SK-N-SH treated with all-trans-retinoic acid at 6 μM for 48 hours (cell line): ENCODE measurements at regions not wholly inside any gene's neighbourhood (a gene's known extent, or its start where the extent isn't known, plus 50 kb on each side); places are given as distances from the start of the nearest gene placed in this dataset.
"Not testable (repeated sequence)": the region's sequence is repeated elsewhere in the genome, so short reads cannot be mapped to it uniquely, and the experiment has no call there.

Experiments used
- ATAC-seq: fragments of 200-7000 bp; cut with Tn5 transposase; 3 replicates; pipeline ENCODE4 v1.9.1; 2020; ENCODE audit warnings: mild to moderate bottlenecking, moderate library complexity
- ARNTL ChIP-seq: fragments of 450-650 bp; formaldehyde crosslinking; IDR thresholded peaks from 2 replicates; pipeline ENCODE4 v1.5.0; 2020; ENCODE audit warnings: low read depth, mild to moderate bottlenecking, moderate library complexity, borderline replicate concordance
- BACH2 ChIP-seq: fragments of 250-450 bp; sonication (Bioruptor Pico); IDR thresholded peaks from 2 replicates; pipeline ENCODE4 v1.9.0; 2021; ENCODE audit warnings: mild to moderate bottlenecking, borderline replicate concordance
- CREB5 ChIP-seq: fragments of 250-450 bp; sonication (Bioruptor Pico); IDR thresholded peaks from 2 replicates; pipeline ENCODE4 v1.5.1; 2020; ENCODE audit warnings: low read depth, mild to moderate bottlenecking, moderate library complexity
- CSDC2 ChIP-seq: fragments of 250-450 bp; sonication (Bioruptor Pico); IDR thresholded peaks from 2 replicates; pipeline ENCODE4 v1.5.0; 2020; ENCODE audit warnings: mild to moderate bottlenecking, moderate library complexity
- CSRNP3 ChIP-seq: fragments of 250-450 bp; sonication (Bioruptor Pico); IDR thresholded peaks from 2 replicates; pipeline ENCODE4 v1.5.1; 2021; ENCODE audit warnings: mild to moderate bottlenecking, moderate library complexity
- GLIS3 ChIP-seq: fragments of 250-450 bp; sonication (Bioruptor Pico); IDR thresholded peaks from 2 replicates; pipeline ENCODE4 v1.5.0; 2020; ENCODE audit warnings: mild to moderate bottlenecking, moderate library complexity
- ISL1 ChIP-seq: fragments of 250-450 bp; sonication (Bioruptor Pico); IDR thresholded peaks from 2 replicates; pipeline ENCODE4 v2.1.2; 2022; ENCODE audit warnings: mild to moderate bottlenecking, moderate library complexity
- OSR1 ChIP-seq: fragments of 250-450 bp; sonication (Bioruptor Pico); IDR thresholded peaks from 2 replicates; pipeline ENCODE4 v1.8.0; 2022; ENCODE audit warnings: moderate library complexity, mild to moderate bottlenecking, inconsistent platforms
- POU6F1 ChIP-seq: fragments of 250-450 bp; sonication (Bioruptor Pico); IDR thresholded peaks from 2 replicates; pipeline ENCODE4 v1.8.0; 2021; ENCODE audit warnings: low read depth, mild to moderate bottlenecking, moderate library complexity, borderline replicate concordance
- PPARA ChIP-seq: fragments of 250-450 bp; sonication (Bioruptor Pico); IDR thresholded peaks from 2 replicates; pipeline ENCODE4 v1.5.0; 2020; ENCODE audit warnings: mild to moderate bottlenecking, borderline replicate concordance
- SNAI2 ChIP-seq: fragments of 250-450 bp; sonication (Bioruptor Pico); IDR thresholded peaks from 2 replicates; pipeline ENCODE4 v1.5.0; 2020; ENCODE audit warnings: mild to moderate bottlenecking, moderate library complexity
- TCF4 ChIP-seq: fragments of 250-450 bp; sonication (Bioruptor Pico); IDR thresholded peaks from 2 replicates; pipeline ENCODE4 v1.8.0; 2021; ENCODE audit warnings: mild to moderate bottlenecking, moderate library complexity, borderline replicate concordance
- TOX ChIP-seq: fragments of 250-450 bp; sonication (Bioruptor Pico); IDR thresholded peaks from 2 replicates; pipeline ENCODE4 v1.8.0; 2021; ENCODE audit warnings: mild to moderate bottlenecking, moderate library complexity, borderline replicate concordance
- TSHZ2 ChIP-seq: fragments of 250-450 bp; sonication (Bioruptor Pico); IDR thresholded peaks from 2 replicates; pipeline ENCODE4 v1.5.0; 2020; ENCODE audit warnings: mild to moderate bottlenecking, moderate library complexity
- ZC3H10 ChIP-seq: fragments of 250-450 bp; sonication (Bioruptor Pico); IDR thresholded peaks from 2 replicates; pipeline ENCODE4 v1.5.1; 2021; ENCODE audit warnings: mild to moderate bottlenecking, moderate library complexity
- ZFP3 ChIP-seq: fragments of 250-450 bp; sonication (Bioruptor Pico); IDR thresholded peaks from 2 replicates; pipeline ENCODE4 v1.5.0; 2020; ENCODE audit warnings: mild to moderate bottlenecking, moderate library complexity
- ZNF565 ChIP-seq: fragments of 450-650 bp; formaldehyde crosslinking; conservative IDR thresholded peaks from 2 replicates; pipeline ENCODE4 v1.5.0; 2020; ENCODE audit warnings: low read depth, mild to moderate bottlenecking, moderate library complexity
- ZNF8 ChIP-seq: fragments of 450-650 bp; formaldehyde crosslinking; IDR thresholded peaks from 2 replicates; pipeline ENCODE4 v1.5.0; 2020; ENCODE audit warnings: mild to moderate bottlenecking, moderate library complexity

DNA sequence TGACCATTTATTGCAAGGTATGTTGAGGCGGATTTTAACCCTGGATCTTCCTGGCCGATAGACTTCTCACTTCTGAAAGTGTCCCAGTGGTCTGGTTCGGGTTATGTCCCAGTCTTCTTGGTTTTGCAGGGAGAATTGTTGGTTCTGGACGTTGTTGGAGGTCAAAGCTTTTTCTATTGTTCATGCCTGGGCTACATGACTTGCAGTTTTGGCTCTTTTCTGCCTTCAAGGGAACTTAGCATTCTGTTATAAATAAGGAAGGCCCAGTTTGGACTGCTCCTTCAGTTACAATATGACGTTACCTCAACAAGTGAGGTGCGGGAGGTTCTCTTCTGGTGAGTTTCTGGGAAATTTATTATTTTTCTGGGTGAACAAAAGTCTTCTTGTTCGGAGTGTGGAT is 614.3 kb downstream of the DIPK2A start (continued):
- TF ChIP-seq TOX (CRISPR knock-in tag) = no peak
- TF ChIP-seq SNAI2 (CRISPR knock-in tag) = no peak
- TF ChIP-seq ZNF8 (CRISPR knock-in tag) = no peak
- no peak for TF ChIP-seq ARNTL

GRCh38 chr3:144586382-144586781 is 614.8 kb downstream of the DIPK2A start:
- ATAC-seq = no peak
- TF ChIP-seq ZNF565 (CRISPR knock-in tag) (no peak), PPARA (no peak), CSRNP3 (CRISPR knock-in tag) (no peak)

DNA sequence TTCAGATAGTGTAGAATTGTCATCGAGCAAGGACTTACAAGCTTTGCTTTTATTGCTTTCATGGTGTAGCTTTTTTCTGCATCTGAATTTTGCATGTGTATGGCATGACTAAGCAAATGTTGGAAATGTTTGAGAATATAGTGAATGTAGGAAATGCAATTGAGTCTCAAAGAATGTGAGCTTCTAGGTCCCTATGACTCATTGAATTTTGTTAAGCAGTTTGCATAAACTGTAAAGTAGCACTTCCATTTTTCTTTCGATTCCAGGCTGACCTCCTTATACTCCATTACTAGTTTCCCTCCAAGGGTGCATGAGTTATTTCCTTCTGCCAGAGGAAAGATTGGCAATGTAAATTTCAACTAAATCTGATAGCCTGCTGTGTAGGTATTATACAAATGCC is 619.2 kb downstream of the DIPK2A start:
- ATAC-seq = no peak; the same call in 2 of the 3 replicates
- TF ChIP-seq GLIS3 (CRISPR knock-in tag) (no peak), ZC3H10 (CRISPR knock-in tag) (no peak), CSRNP3 (CRISPR knock-in tag) (no peak), ZNF565 (CRISPR knock-in tag) (no peak), ZFP3 (CRISPR knock-in tag) (no peak), CSDC2 (CRISPR knock-in tag) (no peak), POU6F1 (CRISPR knock-in tag) (no peak)

DNA sequence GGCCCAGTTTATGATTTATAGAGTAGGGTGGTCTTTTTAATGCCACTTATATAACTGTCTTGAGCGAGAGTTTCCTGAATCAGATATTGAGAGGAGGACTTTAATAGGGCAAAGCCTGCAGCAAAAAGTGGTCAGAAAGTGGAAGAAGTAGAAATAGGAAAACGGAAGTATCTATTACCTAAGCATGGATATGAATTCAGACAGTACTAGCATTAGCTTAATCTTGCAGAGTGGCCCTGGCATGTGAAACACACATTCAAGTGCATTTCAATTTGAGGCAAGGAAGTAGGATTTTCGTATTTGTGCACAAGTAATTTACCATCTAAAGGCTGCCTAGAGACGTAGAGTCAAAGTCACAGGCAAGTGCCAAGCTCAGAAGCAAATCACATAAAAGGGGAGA is 622.3 kb downstream of the DIPK2A start:
- TF ChIP-seq TSHZ2 (no peak), BACH2 (CRISPR knock-in tag) (no peak), ZNF565 (CRISPR knock-in tag) (no peak), ISL1 (no peak), TCF4 (CRISPR knock-in tag) (no peak), CREB5 (CRISPR knock-in tag) (no peak), OSR1 (CRISPR knock-in tag) (no peak)
- TF ChIP-seq, all 23 proteins: peak for 0
- no peak for ATAC-seq

DNA sequence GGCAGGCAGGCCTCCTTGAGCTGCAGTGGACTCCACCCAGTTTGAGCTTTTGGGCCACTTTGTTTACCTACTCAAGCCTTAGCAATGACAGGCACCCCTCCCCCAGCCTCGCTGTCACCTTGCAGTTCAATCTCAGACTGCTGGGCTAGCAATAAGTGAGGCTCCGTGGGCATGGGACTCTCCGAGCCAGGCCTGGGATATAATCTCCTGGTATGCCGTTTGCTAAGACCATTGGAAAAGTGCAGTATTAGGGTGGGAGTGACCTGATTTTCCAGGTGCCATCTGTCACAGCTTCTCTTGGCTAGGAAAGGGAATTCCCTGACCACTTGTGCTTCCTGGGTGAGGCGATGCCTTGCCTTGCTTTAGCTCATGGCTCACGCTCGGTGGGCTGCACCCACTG is 648.6 kb downstream of the DIPK2A start:
- ATAC-seq = not testable (repeated sequence)
